Nephron progenitor cell (in vitro differentiated cells): ENCODE measurements at regions not wholly inside any gene's neighbourhood (a gene's known extent, or its start where the extent isn't known, plus 50 kb on each side); places are given as distances from the start of the nearest gene placed in this dataset.

Experiments
- DNase-seq: peaks from one replicate; pipeline ENCODE4 v3.0.0; 2021
- H3K27ac Mint-ChIP-seq: 2 replicates; pipeline ENCODE4 v1.8.0; 2021; ENCODE audit warnings: mild to moderate bottlenecking, moderate library complexity, mixed read lengths
- H3K27me3 Mint-ChIP-seq: 2 replicates; pipeline ENCODE4 v1.8.0; 2021; ENCODE audit warnings: mild to moderate bottlenecking, low read depth, mixed read lengths; ENCODE audit not compliant: poor library complexity
- H3K36me3 Mint-ChIP-seq: 2 replicates; pipeline ENCODE4 v1.8.0; 2021; ENCODE audit warnings: low read depth, mixed read lengths
- H3K4me1 Mint-ChIP-seq: 2 replicates; pipeline ENCODE4 v1.8.0; 2021; ENCODE audit warnings: mixed read lengths
- H3K4me3 Mint-ChIP-seq: 2 replicates; pipeline ENCODE4 v1.8.0; 2021; ENCODE audit warnings: mild to moderate bottlenecking, moderate library complexity, mixed read lengths
- H3K9me3 Mint-ChIP-seq: 2 replicates; pipeline ENCODE4 v1.8.0; 2021; ENCODE audit warnings: mild to moderate bottlenecking, moderate library complexity, mixed read lengths
- TF ChIP-seq, protein P1 (sequence below): fragments of 200-600 bp; sonication (generic); IDR thresholded peaks from 2 replicates; pipeline ENCODE4 v1.5.0; 2021; ENCODE audit warnings: antibody characterized with exemption

DNA sequence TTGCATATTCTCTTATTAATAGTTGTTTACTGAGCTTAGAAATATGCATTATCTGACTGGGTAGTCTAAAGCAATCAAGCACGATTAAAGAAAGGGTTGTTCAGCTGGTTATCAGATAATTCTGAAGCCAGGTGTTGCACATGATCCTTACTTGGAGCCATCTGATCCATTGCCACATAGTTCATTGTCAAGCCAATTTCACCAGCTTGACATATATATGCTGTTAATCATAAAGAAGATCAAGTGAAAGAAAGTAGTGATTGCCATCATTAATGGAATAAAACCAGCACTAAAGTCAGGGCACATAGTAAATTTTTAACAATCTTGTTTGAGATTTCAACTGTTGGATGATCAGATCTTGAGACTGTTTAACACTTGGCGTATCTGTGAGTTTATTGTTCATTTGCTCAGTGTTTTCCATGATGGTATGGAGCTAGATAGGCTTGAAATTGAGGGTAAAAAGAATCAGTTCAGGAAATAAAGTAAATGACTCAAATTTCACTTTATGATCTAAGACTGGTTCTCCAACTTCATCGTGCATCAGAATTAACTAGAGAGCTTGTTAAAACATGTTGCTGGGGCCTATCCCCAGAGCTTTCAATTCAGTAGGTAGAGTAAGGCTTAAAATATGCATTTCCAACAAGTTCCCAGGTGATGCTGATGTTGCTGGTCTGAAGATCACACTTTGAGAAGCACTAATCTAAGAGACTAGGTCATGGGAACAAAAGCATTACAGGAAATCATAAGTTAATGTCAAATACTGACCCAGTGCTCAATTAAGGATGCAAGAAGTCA, 539.6 kb downstream of the SATB2 start:
- H3K9me3 Mint-ChIP-seq = peaks cover 8% of the 10 kb centered on the region
- no peak overlapping the region for H3K27ac Mint-ChIP-seq
- H3K27me3 Mint-ChIP-seq = no peaks in the 10 kb centered on the region
- H3K36me3 Mint-ChIP-seq = no peaks in the 10 kb centered on the region
- TF ChIP-seq, protein P1, sequence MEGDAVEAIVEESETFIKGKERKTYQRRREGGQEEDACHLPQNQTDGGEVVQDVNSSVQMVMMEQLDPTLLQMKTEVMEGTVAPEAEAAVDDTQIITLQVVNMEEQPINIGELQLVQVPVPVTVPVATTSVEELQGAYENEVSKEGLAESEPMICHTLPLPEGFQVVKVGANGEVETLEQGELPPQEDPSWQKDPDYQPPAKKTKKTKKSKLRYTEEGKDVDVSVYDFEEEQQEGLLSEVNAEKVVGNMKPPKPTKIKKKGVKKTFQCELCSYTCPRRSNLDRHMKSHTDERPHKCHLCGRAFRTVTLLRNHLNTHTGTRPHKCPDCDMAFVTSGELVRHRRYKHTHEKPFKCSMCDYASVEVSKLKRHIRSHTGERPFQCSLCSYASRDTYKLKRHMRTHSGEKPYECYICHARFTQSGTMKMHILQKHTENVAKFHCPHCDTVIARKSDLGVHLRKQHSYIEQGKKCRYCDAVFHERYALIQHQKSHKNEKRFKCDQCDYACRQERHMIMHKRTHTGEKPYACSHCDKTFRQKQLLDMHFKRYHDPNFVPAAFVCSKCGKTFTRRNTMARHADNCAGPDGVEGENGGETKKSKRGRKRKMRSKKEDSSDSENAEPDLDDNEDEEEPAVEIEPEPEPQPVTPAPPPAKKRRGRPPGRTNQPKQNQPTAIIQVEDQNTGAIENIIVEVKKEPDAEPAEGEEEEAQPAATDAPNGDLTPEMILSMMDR = no peak
- H3K4me1 Mint-ChIP-seq = no peaks in the 10 kb centered on the region
- H3K4me3 Mint-ChIP-seq = no peak overlapping the region
- no peak for DNase-seq

DNA sequence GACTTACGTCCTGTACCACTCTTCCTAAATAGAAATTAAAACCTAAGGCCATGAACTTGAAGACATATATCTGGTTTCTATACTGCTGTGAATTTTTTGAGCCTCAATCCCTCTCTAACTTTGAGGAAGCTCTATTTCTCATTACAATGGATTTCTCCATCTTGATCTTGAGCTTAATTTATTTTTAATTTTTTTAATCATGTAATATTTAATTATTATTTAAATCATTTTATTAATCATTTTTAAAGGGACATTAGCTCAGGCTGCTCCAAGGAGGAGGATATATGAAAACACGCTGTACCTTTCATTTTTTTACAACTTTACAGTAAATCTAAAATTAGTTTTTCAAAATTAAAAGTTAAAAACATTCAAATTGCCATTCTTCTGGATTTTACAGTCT, 540.5 kb downstream of the SATB2 start:
- Mint-ChIP-seq H3K27ac (no peak overlapping the region), H3K36me3 (no peaks in the 10 kb centered on the region), H3K9me3 (peaks cover 8% of the 10 kb centered on the region), H3K4me3 (no peak overlapping the region), H3K27me3 (no peaks in the 10 kb centered on the region), H3K4me1 (no peaks in the 10 kb centered on the region)
- TF ChIP-seq, protein P1 = no peak
- DNase-seq = no peak

DNA sequence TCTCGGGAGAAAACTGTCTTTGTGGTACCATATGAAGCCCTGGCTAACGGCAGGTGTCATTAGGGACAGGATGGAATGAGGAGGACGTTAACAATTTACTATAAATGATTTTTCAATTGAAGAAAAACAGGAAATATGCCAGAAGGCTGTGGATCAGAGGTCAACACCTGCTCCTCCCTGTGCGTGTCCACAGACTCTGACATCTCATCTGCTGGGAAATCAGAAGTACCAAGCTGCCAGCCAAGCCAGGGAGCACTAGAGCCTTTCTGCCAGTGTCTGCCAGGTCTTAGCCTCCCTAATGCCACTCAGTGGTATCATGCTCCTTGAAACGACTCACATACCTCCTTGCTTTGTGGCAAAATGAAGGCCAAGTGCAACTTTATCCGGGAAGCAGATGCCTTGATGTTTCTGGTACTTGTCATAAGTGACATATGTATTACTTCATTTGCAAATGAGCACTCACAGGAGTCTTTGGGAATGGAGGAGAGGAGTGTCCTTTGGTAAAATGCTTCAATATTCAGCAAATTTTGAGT, 541.1 kb downstream of the SATB2 start:
- peaks cover 8% of the 10 kb centered on the region for H3K9me3 Mint-ChIP-seq
- H3K27me3 Mint-ChIP-seq = no peaks in the 10 kb centered on the region
- DNase-seq = no peak
- H3K4me1 Mint-ChIP-seq = no peaks in the 10 kb centered on the region
- TF ChIP-seq, protein P1 = no peak
- no peaks in the 10 kb centered on the region for H3K36me3 Mint-ChIP-seq
- H3K27ac Mint-ChIP-seq = no peak overlapping the region
- H3K4me3 Mint-ChIP-seq = no peak overlapping the region

DNA sequence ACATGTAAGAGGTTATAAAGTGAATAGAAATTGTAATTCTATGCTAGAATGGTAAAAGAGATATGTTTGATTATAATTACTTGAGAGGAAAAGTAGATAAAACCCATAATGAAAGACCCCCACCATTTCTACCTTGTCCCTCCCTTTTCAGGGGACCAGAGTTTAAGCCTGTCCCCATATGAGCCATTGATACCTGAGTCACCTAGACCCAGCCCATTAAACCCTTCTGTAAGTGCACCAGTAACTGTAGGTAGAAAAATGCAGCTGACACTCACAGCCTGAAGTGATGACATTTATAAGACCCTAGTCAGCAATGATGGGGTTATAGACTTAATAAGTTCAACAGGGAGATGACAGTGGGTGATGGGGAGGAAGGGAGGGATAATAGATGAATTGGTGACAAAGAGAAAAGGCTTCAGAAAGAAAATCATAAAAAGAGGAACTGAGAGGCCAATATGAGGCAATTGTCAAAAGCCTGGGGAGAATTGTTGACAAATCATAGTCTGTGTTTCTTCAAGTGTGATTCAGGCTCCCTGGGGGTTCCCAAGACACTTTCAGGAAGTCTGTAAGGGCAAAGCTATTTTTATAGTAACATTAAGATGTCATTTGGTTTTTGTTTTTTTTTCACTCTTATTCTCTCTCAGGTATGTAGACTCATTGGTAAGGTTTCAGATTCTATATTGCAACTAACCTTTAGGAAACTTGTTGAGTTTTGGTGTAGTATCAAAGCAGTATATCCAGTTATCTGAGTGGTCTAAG, 544.2 kb downstream of the SATB2 start:
- no peaks in the 10 kb centered on the region for H3K27me3 Mint-ChIP-seq
- H3K9me3 Mint-ChIP-seq = peaks cover 8% of the 10 kb centered on the region
- TF ChIP-seq, protein P1 = no peak
- no peaks in the 10 kb centered on the region for H3K4me1 Mint-ChIP-seq
- H3K27ac Mint-ChIP-seq = no peak overlapping the region
- no peak for DNase-seq
- no peaks in the 10 kb centered on the region for H3K36me3 Mint-ChIP-seq
- no peak overlapping the region for H3K4me3 Mint-ChIP-seq

DNA sequence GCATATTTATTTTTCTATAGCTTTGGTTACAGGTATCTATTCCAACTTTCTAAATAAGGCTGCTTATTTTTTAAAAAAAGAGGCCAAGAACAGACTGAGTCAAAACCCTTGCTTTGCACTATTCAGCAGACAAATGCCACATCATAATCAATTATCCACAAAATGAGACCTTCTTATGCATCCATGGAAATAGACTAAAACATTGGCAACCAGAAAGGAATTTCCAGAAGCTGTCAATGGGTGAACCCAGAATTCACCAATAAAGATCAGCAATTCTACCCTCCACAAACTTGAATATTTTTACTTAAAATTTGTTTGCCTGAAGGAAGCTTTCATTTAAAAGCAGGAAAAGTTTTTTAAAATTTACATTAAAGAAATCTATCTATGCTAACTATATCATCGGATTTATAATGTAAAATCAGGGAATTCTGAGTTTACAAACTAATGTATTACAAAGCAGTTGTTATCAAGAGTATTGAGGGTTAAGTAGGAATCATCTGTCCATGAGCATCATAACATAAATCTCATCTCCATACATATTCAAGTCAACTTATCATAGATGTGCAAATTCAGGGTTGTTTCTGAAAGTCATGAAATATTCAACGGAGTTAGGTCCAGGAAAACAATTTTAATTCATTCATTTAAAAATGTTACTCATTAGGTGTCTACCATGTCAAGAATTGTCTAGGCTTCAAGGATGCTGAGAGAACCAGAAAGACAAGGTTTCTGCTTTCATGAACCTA, 548.0 kb downstream of the SATB2 start:
- H3K27me3 Mint-ChIP-seq = no peaks in the 10 kb centered on the region
- peaks cover 8% of the 10 kb centered on the region for H3K9me3 Mint-ChIP-seq
- H3K4me3 Mint-ChIP-seq = no peak overlapping the region
- DNase-seq = no peak
- no peak overlapping the region for H3K27ac Mint-ChIP-seq
- no peaks in the 10 kb centered on the region for H3K36me3 Mint-ChIP-seq
- TF ChIP-seq, protein P1 = no peak
- no peaks in the 10 kb centered on the region for H3K4me1 Mint-ChIP-seq
